Fibroblast of villous mesenchyme (primary cell): ENCODE measurements at regions not wholly inside any gene's neighbourhood (a gene's known extent, or its start where the extent isn't known, plus 50 kb on each side); places are given as distances from the start of the nearest gene placed in this dataset. TPM values are rescaled to one million over a fixed set of nuclear protein-coding genes. Genes with fewer than 3 reads are reported as not detected.

Experiments used
- DNase-seq: peaks from one replicate; pipeline ENCODE4 v3.0.0-alpha.2; 2010; ENCODE audit warnings: low read depth
- H3K4me3 ChIP-seq: 2 replicates; pipeline ENCODE4 v1.5.1; 2011; ENCODE audit warnings: low read depth, mild to moderate bottlenecking, low read length
- CTCF ChIP-seq: IDR thresholded peaks from 2 replicates; pipeline ENCODE4 v1.5.1; 2012; ENCODE audit warnings: low read depth, mild to moderate bottlenecking, low read length; ENCODE audit not compliant: insufficient read depth
- small RNA-seq: library from RNA; depleted of rRNA; stranded (forward); fragments of <200 nt; gene quantifications from one replicate; pipeline ENCODE3, GENCODE V24; 2012

GRCh38 chr13:70189981-70190380 lies 81.7 kb upstream of the KLHL1 start:
- no peak for DNase-seq
- no peak for TF ChIP-seq CTCF
- no peak overlapping the region for H3K4me3 ChIP-seq

- TF ChIP-seq CTCF: no peak
- no peak overlapping the region for H3K4me3 ChIP-seq
- DNase-seq: no peak
Observed at GRCh38 chr13:70188567-70188966, 80.3 kb upstream of the KLHL1 start.

GRCh38 chr13:70183041-70183440 lies 74.8 kb upstream of the KLHL1 start:
- no peak for DNase-seq
- no peak for TF ChIP-seq CTCF
- no peak overlapping the region for H3K4me3 ChIP-seq

Small RNAs in the stretch of these regions (small RNA-seq; reads per million reads assigned to genes)
- not detected for gene AL445264.1
- gene RNU6-54P: not detected
